BLaER1 (cell line): ENCODE measurements at regions not wholly inside any gene's neighbourhood (a gene's known extent, or its start where the extent isn't known, plus 50 kb on each side); places are given as distances from the start of the nearest gene placed in this dataset.

Experiments used
- H3K27ac ChIP-seq: shearing (Covaris generic); formaldehyde crosslinking; 2 replicates; pipeline ENCODE4 v1.8.1; 2022
- H3K27me3 ChIP-seq: shearing (Covaris generic); formaldehyde crosslinking; 2 replicates; pipeline ENCODE4 v1.8.1; 2022
- H3K36me3 ChIP-seq: shearing (Covaris generic); formaldehyde crosslinking; 2 replicates; pipeline ENCODE4 v1.8.1; 2022
- H3K4me1 ChIP-seq: shearing (Covaris generic); formaldehyde crosslinking; 2 replicates; pipeline ENCODE4 v1.8.1; 2022
- H3K4me2 ChIP-seq: shearing (Covaris generic); formaldehyde crosslinking; 2 replicates; pipeline ENCODE4 v1.8.1; 2022
- H3K4me3 ChIP-seq: shearing (Covaris generic); formaldehyde crosslinking; 2 replicates; pipeline ENCODE4 v1.8.1; 2022
- H3K9ac ChIP-seq: shearing (Covaris generic); formaldehyde crosslinking; 2 replicates; pipeline ENCODE4 v1.8.1; 2022
- H3K9me3 ChIP-seq: shearing (Covaris generic); formaldehyde crosslinking; 2 replicates; pipeline ENCODE4 v1.8.1; 2022
- H4K20me1 ChIP-seq: shearing (Covaris generic); formaldehyde crosslinking; 2 replicates; pipeline ENCODE4 v1.8.1; 2022
- Cebpa-rat ChIP-seq: shearing (Covaris generic); IDR thresholded peaks from 2 replicates; pipeline ENCODE4 v1.8.1; 2022

DNA sequence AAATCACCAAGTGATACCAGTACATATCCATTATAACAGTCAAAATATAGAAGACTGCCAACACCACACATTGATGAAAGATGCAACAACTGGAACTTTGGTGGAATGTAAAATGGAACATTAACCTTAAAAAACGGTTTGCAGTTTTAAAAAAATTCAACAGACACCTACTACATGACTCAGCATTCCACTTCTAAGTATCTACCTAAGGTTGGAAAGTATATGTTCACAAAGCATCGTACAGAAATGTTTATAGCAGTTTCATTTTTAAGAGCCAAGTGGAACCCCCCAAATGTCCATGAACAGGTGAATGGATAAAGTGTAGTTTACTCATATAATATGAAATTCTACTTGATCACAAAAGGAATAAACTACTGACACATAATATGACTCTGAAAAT is 314.7 kb upstream of the ARRDC4 start:
- no peak overlapping the region for H3K4me2 ChIP-seq
- no peaks in the 10 kb centered on the region for H3K4me1 ChIP-seq
- no peaks in the 10 kb centered on the region for H3K36me3 ChIP-seq
- no peaks in the 10 kb centered on the region for H4K20me1 ChIP-seq
- H3K27me3 ChIP-seq, result no peaks in the 10 kb centered on the region
- no peak overlapping the region for H3K4me3 ChIP-seq
- H3K9ac ChIP-seq, result no peak overlapping the region
- H3K9me3 ChIP-seq, result no peaks in the 10 kb centered on the region
- no peak for TF ChIP-seq Cebpa-rat
- no peak overlapping the region for H3K27ac ChIP-seq

DNA sequence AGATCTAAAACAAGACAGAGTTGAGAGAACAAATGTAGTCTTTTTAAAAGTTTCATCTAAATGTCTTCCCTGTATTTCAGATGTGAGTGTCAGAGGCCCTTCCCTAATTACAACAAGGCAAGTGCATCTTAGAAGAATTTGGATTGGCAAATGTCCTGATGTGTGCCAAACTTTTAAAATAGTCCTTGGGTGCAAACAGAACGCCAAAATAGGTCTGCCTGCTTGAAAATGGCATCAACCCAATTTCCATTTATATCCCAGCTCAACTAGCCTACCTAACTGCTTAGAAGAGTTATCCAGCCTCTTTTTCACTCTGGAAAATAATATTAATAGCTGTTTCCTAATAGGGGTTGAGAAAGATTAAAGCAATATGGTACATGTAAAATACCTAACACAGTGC is 311.8 kb upstream of the ARRDC4 start:
- Histone ChIP-seq H3K4me2 (no peak overlapping the region), H3K9ac (no peak overlapping the region), H4K20me1 (no peaks in the 10 kb centered on the region), H3K27me3 (no peaks in the 10 kb centered on the region), H3K9me3 (no peaks in the 10 kb centered on the region), H3K27ac (no peak overlapping the region), H3K4me3 (no peak overlapping the region), H3K4me1 (no peaks in the 10 kb centered on the region), H3K36me3 (no peaks in the 10 kb centered on the region)
- no peak for TF ChIP-seq Cebpa-rat

DNA sequence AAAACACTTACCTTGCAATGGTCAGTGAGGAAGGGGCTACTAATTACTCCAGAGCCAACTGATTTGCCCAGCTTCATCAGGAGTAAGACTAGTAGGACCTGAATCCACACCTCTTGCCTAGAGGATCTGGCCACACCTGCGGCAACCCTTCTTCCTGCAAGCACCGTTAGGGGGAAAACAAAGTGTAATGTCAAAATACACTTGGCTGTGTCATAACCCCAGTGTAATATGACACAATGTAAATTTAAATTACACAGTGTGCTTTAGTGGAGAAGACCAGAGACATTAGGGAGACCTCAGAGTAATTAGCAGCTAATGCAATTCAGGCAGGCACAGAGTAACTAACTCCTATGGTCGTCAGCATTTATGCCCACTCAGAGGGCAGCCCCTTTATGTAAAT is 308.5 kb upstream of the ARRDC4 start:
- Histone ChIP-seq H3K36me3 (no peaks in the 10 kb centered on the region), H3K4me1 (no peaks in the 10 kb centered on the region), H3K9ac (no peak overlapping the region), H3K9me3 (no peaks in the 10 kb centered on the region), H3K27ac (no peak overlapping the region), H4K20me1 (no peaks in the 10 kb centered on the region), H3K4me3 (no peak overlapping the region), H3K4me2 (no peak overlapping the region), H3K27me3 (no peaks in the 10 kb centered on the region)
- no peak for TF ChIP-seq Cebpa-rat

DNA sequence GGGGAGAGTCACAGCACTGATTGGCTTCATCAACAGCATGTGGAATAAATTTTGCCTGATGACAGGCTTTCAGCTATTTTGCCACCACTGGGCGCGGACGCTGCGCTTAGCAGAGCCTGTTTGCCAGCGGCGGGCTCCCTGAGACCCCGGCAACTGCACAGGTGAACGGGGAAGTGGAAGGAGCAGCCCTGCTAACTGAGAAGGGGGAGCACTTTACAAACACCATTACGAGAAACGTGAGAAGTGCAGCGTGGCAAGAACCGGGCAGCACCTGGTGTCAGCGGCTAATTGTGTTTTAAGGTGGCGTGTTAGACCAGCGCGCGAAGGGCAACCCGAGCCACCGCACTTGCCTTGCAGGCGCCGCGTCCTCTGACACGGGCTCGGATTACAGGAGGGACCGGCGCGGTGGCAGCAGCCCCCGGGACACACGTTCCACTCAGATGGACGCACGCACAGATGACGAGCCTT is 307.8 kb upstream of the ARRDC4 start:
- Histone ChIP-seq H3K36me3 (no peaks in the 10 kb centered on the region), H3K4me1 (no peaks in the 10 kb centered on the region), H3K4me2 (no peak overlapping the region), H4K20me1 (no peaks in the 10 kb centered on the region), H3K9ac (no peak overlapping the region), H3K27me3 (no peaks in the 10 kb centered on the region), H3K27ac (no peak overlapping the region), H3K4me3 (no peak overlapping the region), H3K9me3 (no peaks in the 10 kb centered on the region)
- no peak for TF ChIP-seq Cebpa-rat

DNA sequence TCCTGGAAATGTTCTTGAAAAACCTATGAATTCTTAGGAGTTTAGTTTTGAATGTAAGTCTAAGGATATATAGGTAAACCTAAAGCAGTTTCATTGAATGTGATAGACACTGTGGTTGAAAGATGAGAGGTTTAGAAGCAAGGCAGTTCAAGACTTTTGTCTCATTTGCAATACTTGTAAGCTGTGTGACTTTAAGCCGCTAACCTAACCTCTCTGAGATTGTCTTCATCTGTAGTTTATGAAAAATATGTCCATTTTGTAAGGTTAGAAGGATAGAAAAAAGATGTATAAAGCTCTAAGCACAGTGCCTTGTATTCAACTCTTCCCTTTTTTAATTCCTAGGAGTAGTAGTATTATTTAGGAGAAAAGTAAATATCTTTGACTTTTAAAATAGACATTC is 306.6 kb upstream of the ARRDC4 start:
- Histone ChIP-seq H3K9ac (no peak overlapping the region), H3K36me3 (no peaks in the 10 kb centered on the region), H3K9me3 (no peaks in the 10 kb centered on the region), H3K4me1 (no peaks in the 10 kb centered on the region), H3K4me2 (no peak overlapping the region), H3K4me3 (no peak overlapping the region), H3K27ac (no peak overlapping the region), H3K27me3 (no peaks in the 10 kb centered on the region), H4K20me1 (no peaks in the 10 kb centered on the region)
- no peak for TF ChIP-seq Cebpa-rat

DNA sequence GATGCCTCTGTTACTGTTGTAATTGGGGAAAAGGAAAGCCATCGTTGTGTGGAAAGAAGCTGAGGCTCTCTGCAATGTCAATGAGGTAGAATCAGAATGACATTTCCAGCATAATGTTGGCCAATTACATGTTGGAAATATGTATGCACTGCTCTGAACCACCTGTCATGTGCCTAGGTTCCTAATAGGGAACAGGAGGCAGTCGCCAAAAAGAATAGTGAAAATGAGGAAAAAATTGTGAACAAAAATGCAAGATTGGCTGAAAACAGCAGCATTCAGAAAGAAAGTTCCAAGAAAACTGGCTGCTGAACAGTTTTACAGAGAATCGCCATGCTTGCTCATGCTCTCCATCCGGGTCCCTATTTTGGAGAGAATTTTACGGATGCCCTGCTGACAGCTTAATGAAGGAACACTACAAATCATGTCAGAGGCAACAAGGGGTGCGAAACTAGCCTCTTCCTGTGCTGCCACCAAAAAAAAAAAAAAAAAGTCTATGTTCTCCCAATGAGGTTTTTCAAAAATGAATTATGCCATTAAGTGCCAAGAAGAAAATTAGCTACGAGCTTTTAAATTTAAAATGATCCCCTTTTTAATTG is 305.9 kb upstream of the ARRDC4 start:
- Histone ChIP-seq H3K4me1 (no peaks in the 10 kb centered on the region), H3K4me3 (no peak overlapping the region), H4K20me1 (no peaks in the 10 kb centered on the region), H3K36me3 (no peaks in the 10 kb centered on the region), H3K27me3 (no peaks in the 10 kb centered on the region), H3K27ac (no peak overlapping the region), H3K9me3 (no peaks in the 10 kb centered on the region), H3K9ac (no peak overlapping the region), H3K4me2 (no peak overlapping the region)
- no peak for TF ChIP-seq Cebpa-rat

DNA sequence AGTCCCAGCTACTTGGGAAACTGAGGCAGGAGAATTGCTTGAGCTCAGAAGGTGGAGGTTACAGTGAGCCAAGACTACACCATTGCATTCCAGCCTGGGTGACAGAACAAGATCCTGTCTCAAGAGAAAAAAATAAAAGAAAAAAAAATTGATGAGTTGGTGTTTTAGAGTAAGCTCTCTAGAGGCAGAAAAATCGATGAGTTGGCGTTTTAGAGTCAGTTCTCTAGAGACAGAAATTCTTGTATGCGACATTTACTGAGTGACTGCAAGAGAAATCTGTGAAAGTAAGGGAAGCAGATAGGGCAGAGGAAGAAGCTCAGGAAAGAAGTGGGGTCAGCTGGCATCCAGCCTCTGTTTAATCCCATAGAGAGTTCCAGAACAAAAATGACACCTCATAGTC is 298.7 kb upstream of the ARRDC4 start:
- no peak overlapping the region for H3K27ac ChIP-seq
- H3K4me2 ChIP-seq, result no peak overlapping the region
- no peaks in the 10 kb centered on the region for H4K20me1 ChIP-seq
- H3K36me3 ChIP-seq, result no peaks in the 10 kb centered on the region
- H3K4me3 ChIP-seq, result no peak overlapping the region
- no peaks in the 10 kb centered on the region for H3K27me3 ChIP-seq
- H3K9me3 ChIP-seq, result peaks cover 11% of the 10 kb centered on the region; the same call in 1 of the 2 replicates
- H3K4me1 ChIP-seq, result no peaks in the 10 kb centered on the region
- no peak for TF ChIP-seq Cebpa-rat
- no peak overlapping the region for H3K9ac ChIP-seq

DNA sequence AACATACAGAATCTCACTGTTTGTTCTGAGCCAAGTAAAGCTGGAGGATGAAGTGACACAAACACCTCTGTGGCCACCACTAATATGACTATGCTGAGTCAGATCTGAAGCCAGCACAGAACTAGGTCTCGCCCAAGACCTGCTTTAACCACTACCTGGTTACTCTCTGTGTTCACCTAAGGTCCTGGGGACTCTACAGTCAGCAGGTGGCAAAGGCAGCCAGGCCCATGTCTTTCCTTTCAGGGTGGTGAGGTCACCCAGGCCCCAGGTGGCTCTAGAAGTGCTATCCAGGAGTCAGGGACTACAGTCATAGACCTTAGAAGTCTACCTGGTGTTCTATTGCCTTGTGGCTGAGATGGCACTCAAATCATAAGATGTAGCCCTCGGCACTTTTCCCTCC is 287.9 kb upstream of the ARRDC4 start:
- no peaks in the 10 kb centered on the region for H3K4me1 ChIP-seq
- TF ChIP-seq Cebpa-rat, result no peak
- H3K4me3 ChIP-seq, result no peak overlapping the region
- no peaks in the 10 kb centered on the region for H4K20me1 ChIP-seq
- H3K27ac ChIP-seq, result no peak overlapping the region
- no peaks in the 10 kb centered on the region for H3K9me3 ChIP-seq
- no peaks in the 10 kb centered on the region for H3K27me3 ChIP-seq
- H3K4me2 ChIP-seq, result no peak overlapping the region
- H3K9ac ChIP-seq, result no peak overlapping the region
- no peaks in the 10 kb centered on the region for H3K36me3 ChIP-seq

DNA sequence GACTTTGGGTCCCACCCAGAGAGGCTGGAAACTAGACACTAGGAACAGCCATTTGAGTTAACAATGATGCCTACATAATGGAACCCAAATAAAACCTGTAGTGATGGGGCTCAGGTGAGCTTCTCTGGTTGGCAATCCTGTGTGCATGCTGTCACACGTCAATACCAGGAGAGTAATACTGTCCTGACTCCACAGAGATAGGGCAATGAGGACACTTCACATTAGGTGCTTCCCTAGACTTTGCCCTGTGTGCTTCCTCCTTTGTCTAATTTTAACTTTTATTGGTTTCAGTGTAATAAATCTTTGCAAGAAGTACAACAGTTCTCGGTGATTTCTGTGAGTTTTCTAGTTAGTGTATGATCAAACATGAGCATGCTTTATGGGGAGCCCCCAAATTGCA is 281.8 kb upstream of the ARRDC4 start:
- Histone ChIP-seq H3K4me1 (no peaks in the 10 kb centered on the region), H3K4me2 (no peak overlapping the region), H3K9me3 (no peaks in the 10 kb centered on the region), H3K27me3 (no peaks in the 10 kb centered on the region), H3K36me3 (no peaks in the 10 kb centered on the region), H3K4me3 (no peak overlapping the region), H3K27ac (no peak overlapping the region), H3K9ac (no peak overlapping the region), H4K20me1 (no peaks in the 10 kb centered on the region)
- no peak for TF ChIP-seq Cebpa-rat

DNA sequence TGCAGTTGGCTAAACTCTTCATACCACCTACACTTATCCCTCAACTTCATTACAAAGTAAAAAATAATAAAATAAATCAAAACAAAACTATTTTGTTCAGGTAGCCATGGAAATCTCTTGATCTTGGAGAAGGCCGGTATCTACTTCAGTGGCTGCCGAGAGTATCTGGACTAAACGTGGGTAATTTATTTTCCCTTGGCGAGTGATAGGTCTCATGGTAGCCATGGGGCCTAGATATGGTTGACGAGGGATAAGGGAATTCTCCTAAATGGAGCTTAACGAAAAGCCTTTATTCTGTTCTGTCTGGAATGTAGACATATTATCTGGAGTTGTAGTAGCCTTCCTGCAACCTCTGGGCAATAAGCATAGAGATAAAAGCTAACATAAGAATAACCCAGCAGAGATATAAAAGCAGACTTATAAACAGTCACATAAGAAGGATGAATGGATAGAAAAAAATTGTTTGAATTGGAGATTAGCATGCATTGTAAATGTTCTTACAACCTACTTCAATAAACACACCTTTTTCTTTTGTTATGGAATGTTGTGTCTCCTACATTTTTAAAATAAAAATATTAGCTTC is 281.3 kb upstream of the ARRDC4 start:
- no peak overlapping the region for H3K4me2 ChIP-seq
- no peak overlapping the region for H3K4me3 ChIP-seq
- no peaks in the 10 kb centered on the region for H4K20me1 ChIP-seq
- H3K9me3 ChIP-seq, result no peaks in the 10 kb centered on the region
- no peak for TF ChIP-seq Cebpa-rat
- no peaks in the 10 kb centered on the region for H3K27me3 ChIP-seq
- H3K27ac ChIP-seq, result no peak overlapping the region
- peaks cover 4% of the 10 kb centered on the region for H3K4me1 ChIP-seq
- no peaks in the 10 kb centered on the region for H3K36me3 ChIP-seq
- H3K9ac ChIP-seq, result no peak overlapping the region
